CD4-positive, alpha-beta T cell treated with Interleukin-6 at 100 ng/mL for 8 hours (primary cell): ENCODE measurements at regions not wholly inside any gene's neighbourhood (a gene's known extent, or its start where the extent isn't known, plus 50 kb on each side); places are given as distances from the start of the nearest gene placed in this dataset.
A peak's percentile ranks its signal among the peaks of the same experiment; 100 is the strongest.
"Not testable (repeated sequence)": the region's sequence is repeated elsewhere in the genome, so short reads cannot be mapped to it uniquely, and the experiment has no call there.

ENCODE experiments used
- DNase-seq: peaks from one replicate; pipeline ENCODE4 v3.0.0-alpha.2; 2020; ENCODE audit warnings: mixed read lengths, low spot score

DNA sequence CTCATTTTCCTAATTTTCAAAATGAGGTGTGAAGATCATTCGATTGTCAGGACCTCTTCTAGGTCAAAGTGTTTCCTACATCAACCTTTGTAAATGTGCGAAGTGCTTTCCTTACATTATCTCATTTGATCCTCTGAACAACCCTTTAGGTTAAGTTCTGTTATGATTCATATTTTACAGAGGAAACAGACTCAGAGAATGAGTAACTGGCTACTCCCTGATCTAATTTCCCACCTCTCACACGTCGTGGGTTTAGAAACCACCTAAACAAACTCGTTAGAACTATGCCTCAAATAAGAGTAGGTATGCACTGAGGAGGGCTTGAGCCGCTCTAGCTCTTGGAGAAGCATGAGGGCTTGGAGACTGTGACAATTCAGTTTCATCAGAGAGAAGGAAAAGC is 148.6 kb downstream of the CD47 start:
- peak; percentile 4 for DNase-seq

GRCh38 chr3:107939691-107940442 is 151.0 kb downstream of the CD47 start:
- no peak for DNase-seq

DNA sequence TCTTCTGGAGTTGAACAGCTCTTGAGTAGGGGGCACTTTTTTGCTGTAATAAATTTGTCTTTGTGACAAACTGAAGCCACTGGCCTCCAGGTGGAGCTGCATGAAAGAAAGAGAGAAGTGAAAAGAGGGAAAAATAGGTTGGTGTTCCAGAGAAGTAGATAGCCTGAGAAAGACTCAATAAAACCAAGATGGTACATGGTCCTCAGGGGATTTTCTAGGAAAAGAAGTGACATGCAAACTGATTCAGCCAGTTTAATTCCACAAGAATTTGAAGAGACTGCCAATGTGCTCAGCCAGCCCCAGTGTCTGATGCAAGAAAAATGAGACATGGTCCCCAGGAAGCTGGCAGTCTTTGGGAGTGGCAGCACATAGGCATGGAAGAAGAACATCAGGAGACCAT is 152.7 kb downstream of the CD47 start:
- peak; percentile 5 for DNase-seq

- no peak for DNase-seq
Observed at GRCh38 chr3:107934808-107935207, 156.0 kb downstream of the CD47 start.

- no peak for DNase-seq
Observed at GRCh38 chr3:107933450-107933849, 157.4 kb downstream of the CD47 start.

GRCh38 chr3:107931326-107931725 is 159.5 kb downstream of the CD47 start:
- no peak for DNase-seq

DNA sequence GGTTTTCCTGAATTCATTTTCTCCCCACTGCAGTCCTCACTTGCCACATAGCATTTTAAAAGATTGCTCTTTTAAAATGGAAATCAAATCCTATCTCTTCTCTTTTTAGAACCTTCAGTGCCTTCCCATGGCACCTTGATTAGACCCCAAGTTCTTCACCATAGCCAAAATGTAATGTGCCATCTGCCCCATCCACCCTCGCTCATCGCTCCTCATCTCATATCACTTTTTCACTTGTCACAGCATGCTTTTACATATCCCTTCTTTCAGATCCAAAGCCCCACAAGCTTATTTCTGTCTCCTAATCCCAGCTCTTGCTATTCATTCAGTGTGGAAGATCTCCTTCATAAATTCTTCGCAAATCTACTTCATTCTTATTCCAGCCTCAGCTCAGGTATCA is 161.7 kb downstream of the CD47 start:
- DNase-seq, result no peak

DNA sequence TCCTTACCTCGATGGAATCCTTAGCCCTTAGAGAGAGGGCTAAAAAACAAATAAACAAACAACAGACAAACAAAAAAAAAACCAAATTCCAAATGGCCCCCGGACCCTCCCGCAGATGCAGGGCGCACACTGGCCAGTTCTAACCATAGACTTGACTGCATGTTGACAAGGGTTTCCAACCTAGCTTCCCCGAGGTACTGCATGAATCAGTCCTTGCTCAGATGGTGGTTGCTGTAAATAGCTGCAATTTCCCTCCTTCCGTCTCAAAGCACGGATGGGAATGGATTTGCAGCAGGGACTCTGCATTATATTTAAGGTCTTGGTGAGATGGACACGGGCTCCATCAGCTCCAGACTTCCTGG is 162.8 kb downstream of the CD47 start:
- peak; percentile 9 for DNase-seq

GRCh38 chr3:107927361-107928083 is 163.3 kb downstream of the CD47 start:
- peak; percentile 57 for DNase-seq

DNA sequence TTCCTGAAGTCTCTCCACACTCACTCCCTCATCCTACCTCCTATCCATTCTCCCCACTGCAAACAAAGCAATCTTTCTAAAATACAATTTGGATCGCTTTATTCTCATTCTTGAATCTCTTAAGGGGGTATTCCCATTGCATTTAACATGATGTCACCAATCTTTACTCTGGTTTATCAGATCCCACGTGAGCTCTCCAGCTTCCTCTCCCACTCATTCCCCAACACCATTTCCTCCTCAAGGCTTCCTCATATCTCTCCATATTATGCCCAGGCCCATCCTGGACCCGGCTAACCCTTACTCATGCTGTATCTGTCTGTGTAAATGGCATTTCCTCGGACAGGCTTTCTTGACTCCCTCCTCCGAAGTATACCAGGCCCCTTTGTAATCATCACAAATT is 165.0 kb downstream of the CD47 start:
- DNase-seq, result no peak

- DNase-seq, result no peak
Observed at GRCh38 chr3:107921038-107921437, 169.8 kb downstream of the CD47 start.

GRCh38 chr3:107920538-107920937 is 170.3 kb downstream of the CD47 start:
- no peak for DNase-seq

DNA sequence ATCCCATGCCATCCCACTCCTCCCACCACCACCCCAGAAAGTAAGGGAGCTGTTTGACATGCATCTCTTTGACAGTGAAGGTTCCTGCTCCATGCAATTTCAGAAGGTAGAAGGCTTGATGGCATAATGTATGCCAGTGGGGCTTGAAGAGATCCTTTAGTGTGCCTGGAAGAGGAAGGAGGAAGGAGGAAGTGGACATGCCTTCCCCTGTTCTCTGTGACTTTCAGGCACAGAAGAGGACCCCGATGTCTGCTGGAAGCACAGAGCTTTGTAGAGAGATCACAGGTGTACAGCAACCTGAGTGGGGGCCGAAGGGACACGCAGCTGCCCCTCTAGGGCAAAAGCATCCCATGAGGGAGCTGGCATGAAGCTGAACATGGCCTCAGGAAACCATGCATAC is 171.6 kb downstream of the CD47 start:
- DNase-seq, result no peak

DNA sequence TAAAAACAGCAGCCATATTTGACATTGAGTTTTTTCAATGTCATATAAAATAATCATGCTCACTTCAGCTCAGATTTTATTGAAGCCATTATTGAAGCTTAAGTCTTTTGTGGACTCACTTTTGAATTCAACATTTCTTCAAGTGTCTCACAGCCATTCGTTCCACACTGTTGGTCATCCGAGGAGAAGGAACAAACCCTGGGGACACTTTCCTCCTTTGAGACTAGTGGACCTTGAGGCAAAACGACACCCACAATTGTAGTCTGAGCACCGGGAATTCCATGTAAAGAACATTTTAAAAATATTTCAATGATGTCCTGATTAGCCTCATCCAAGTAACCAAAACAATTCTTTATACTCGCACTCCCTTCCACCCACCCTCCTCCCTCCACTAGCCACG is 174.7 kb downstream of the CD47 start:
- no peak for DNase-seq

GRCh38 chr3:107915706-107916105 is 175.1 kb downstream of the CD47 start:
- no peak for DNase-seq

- no peak for DNase-seq
Observed at GRCh38 chr3:107913701-107914100, 177.1 kb downstream of the CD47 start.

DNA sequence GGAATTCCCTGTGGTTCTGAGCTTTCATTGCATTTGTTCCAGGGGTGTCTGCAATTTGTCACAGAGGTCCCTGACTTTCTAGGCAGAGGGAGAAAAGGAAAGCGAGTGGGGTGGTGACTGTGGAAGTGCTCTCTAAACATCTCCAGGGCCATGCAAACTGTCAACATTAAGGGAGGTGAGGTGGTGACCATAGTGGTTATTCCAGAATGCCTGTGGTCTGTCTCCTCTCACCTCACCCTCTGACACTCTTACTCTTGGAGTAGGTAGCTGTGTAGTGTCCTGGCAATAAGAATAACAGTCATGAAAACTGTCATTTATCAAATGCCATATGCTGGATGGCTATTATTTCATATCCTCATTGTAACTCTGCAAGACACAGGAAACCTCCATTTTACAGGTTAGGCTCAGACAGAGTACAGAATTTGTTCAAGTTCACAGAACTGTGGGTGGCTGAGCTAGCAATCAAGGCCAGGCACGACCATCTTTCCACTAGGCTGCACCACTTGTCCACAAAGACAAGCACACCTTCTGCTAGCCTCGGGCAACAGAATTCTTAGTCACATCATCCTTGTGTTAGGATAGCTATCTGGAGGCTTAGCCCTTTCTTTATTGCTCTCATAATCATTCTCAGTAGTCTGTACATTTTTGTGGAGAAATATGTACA is 179.4 kb downstream of the CD47 start:
- DNase-seq, result no peak

DNA sequence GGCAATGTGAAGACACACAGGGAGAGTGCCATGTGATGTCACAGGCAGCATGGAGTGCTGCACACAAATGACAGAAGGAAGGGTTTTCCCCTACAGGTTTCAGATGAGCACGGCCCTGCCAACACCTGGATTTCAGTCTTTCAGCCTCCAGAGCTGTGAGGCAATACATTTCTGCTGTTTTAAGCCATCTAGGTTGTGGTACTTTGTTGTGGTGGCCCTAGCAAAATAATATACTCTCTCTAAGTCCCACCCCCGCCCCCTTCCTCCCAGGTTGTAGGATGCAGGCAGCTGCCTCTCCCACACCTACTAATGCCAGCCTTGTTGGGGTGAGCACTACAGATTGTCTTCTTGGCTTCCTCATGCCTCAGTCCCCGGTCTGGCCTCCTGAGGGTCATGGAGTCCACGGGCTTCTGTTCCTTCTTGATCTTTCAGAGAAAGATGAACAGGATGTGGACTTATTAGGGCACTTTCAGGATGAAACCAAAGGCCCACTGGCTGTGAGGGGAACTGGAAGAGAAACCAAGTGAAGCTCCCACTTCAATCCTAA is 180.0 kb downstream of the CD47 start:
- DNase-seq, result no peak

DNA sequence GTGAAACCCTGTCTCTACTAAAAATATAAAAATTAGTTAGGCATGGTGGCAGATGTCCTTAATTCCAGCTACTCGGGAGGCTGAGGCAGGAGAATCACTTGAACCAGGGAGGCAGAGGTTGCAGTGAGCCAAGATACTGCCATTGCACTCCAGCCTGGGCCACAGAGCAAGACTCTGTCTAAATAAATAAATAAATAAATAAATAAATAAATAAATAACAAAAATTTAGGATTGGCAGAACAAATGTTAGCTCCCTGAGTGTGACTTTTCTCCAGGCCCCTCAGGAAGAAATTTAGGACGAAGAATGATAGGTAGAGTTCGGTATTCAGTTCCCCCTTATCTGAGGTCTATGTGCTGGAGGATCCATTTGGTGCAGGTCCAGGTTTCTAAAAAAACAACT is 181.2 kb downstream of the CD47 start:
- DNase-seq, result not testable (repeated sequence)

DNA sequence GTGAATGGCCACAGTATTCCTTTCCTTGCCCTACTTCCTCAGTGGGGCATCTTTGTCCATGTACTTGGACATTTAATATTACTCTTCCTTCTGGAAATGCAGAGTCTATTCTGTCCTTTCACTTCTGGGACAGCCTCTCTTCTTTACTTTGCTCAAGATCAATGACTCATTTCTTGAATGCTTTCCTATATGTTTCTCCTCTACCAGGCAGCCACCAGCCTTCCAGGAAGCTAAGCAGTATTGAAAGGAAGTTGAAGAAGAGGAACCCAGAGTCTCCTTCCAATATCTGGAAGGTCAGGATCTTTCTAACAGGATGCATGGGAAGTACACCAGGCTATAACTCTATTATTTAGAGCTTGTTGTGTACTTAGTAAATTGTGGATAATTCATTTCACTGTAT is 182.8 kb downstream of the CD47 start:
- DNase-seq, result no peak

DNA sequence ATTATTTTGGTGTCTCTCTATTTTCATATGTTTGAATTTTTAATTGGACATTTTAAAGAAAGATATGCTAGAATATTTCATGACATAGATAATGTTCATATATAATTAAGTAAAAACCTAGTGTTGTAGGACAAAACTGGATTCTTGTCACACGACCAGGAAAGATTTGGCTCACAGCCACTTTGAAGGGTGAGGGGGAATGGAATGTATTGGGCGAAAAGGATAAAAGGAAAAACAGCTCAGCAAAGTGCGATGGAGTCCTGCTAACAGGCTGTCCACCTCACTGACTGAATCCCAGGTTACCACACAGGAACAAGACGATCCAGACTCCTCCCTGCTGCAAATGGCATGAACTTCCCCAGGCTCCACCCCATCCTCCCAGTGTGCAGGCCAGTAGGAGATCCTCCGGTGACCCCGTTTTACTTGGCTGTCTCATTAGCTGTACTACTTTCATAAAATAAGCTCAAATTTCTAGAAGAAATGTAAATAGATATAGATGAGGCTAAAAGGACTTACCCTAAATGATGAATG is 186.2 kb downstream of the CD47 start:
- no peak for DNase-seq

DNA sequence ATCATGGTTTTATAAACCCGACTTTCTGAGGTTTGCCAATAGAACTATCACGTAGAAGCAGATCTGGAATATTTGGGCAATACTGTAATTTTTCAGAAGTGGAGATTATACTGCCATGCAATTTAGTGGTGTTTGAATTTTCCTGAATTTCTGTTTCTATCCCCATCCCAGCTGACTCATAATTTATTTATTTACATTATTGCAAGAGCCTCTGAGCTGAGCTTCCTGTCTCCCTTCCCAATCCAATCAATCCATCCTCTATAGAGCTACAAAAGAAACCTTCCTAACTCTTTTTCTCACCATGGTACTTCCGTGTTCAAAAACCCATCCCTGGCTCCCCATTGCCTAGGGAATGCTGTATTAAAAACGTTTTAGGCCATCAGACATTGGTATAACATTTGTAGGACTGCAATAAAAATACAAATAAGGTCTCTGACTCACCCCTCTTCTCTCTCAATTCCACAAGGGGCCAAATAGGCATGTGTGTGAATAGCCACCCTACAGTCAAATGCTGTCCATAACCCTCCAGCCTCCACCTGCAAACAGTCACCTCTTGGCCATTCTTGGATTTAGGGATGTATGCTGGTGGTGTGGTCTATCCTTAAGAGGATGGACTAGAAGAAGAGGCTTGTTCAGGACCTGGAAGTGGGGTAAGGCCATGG is 190.7 kb downstream of the CD47 start:
- no peak for DNase-seq
